Endodermal cell (in vitro differentiated cells): ENCODE measurements at regions not wholly inside any gene's neighbourhood (a gene's known extent, or its start where the extent isn't known, plus 50 kb on each side); places are given as distances from the start of the nearest gene placed in this dataset.

Experiments
- DNase-seq: peaks from one replicate; pipeline ENCODE4 v3.0.0-alpha.2; 2017
- H3K27ac ChIP-seq: 2 replicates; pipeline ENCODE4 v1.5.1; 2013; ENCODE audit warnings: mild to moderate bottlenecking, low read depth, low read length, moderate library complexity
- H3K27me3 ChIP-seq: 2 replicates; pipeline ENCODE4 v1.6.1; 2013; ENCODE audit warnings: mild to moderate bottlenecking, low read length, moderate library complexity; ENCODE audit not compliant: insufficient read depth, control insufficient read depth, poor library complexity, severe bottlenecking
- H3K36me3 ChIP-seq: 2 replicates; pipeline ENCODE4 v1.7.0; 2013; ENCODE audit warnings: mild to moderate bottlenecking, low read length, moderate library complexity; ENCODE audit not compliant: control insufficient read depth, insufficient read depth
- H3K4me1 ChIP-seq: one replicate; pipeline ENCODE4 v1.7.0; 2013; ENCODE audit warnings: low read length; ENCODE audit not compliant: control insufficient read depth, insufficient read depth
- H3K4me3 ChIP-seq: 2 replicates; pipeline ENCODE4 v1.5.1; 2013; ENCODE audit warnings: mild to moderate bottlenecking, low read length, moderate library complexity
- H3K9ac ChIP-seq: 2 replicates; pipeline ENCODE4 v1.6.1; 2013; ENCODE audit warnings: mild to moderate bottlenecking, low read length, moderate library complexity; ENCODE audit not compliant: poor library complexity, severe bottlenecking; ENCODE audit errors: extremely low read depth
- H3K9me3 ChIP-seq: 2 replicates; pipeline ENCODE4 v1.6.1; 2013; ENCODE audit warnings: mild to moderate bottlenecking, low read length, moderate library complexity; ENCODE audit not compliant: control insufficient read depth
- H3K27ac Mint-ChIP-seq: 2 replicates; pipeline ENCODE4 v1.8.0; 2020; ENCODE audit warnings: mixed read lengths
- H3K27me3 Mint-ChIP-seq: 2 replicates; pipeline ENCODE4 v1.8.0; 2021; ENCODE audit warnings: mild to moderate bottlenecking, mixed read lengths; ENCODE audit not compliant: insufficient read depth
- H3K36me3 Mint-ChIP-seq: 2 replicates; pipeline ENCODE4 v1.8.0; 2020; ENCODE audit warnings: low read depth, mixed read lengths
- H3K4me1 Mint-ChIP-seq: 2 replicates; pipeline ENCODE4 v1.8.0; 2020; ENCODE audit warnings: mixed read lengths
- H3K4me3 Mint-ChIP-seq: 2 replicates; pipeline ENCODE4 v1.8.0; 2020; ENCODE audit warnings: mild to moderate bottlenecking, moderate library complexity, mixed read lengths
- H3K9me3 Mint-ChIP-seq: 2 replicates; pipeline ENCODE4 v1.8.0; 2020; ENCODE audit warnings: mild to moderate bottlenecking, mixed read lengths
- WGBS, 2 experiments: methylation state at CpG; one replicate each; pipeline versions ENCODE4 v1.1.5 to v1.1.7; 2013; ENCODE audit warnings: missing lambda C conversion rate in 2 of 2, mixed read lengths in 1 of 2; ENCODE audit not compliant: insufficient coverage in 1 of 2, insufficient read length in 1 of 2; 5-methylcytosine and 5-hydroxymethylcytosine counted together
- TF ChIP-seq, protein P1 (sequence below): fragments of 200-600 bp; sonication (generic); conservative IDR thresholded peaks from 2 replicates; pipeline ENCODE4 v1.5.0; 2021; ENCODE audit warnings: antibody characterized with exemption, mild to moderate bottlenecking

DNA sequence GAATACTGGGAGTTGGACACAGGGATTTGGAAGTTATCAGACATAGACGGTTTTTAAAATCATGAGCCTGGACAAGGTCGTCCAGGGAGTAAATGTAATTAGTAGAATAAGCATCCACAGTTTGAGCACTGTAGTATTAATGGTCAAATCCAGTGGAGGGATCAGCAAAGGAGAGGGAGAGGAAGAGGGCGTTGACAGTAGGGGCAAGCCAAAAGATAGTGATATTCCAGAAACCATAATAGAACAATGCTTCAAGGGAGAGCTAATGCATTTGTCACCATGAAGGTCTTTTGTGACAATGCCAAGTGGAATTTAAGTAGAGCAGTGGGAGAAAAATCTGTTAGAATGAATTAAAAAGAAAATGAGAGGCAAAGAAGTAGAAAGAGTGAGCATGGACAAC is 68.9 kb upstream of the SLC5A12 start:
- WGBS, 2 experiments = 90% methylated on average over 3 of the region's 3 CpGs; no CpG with 5 or more reads in 1 of the 2 experiments
- Histone ChIP-seq H3K9ac (no peak overlapping the region), H3K9me3 (no peaks in the 10 kb centered on the region), H3K27me3 (no peaks in the 10 kb centered on the region), H3K4me3 (no peak overlapping the region), H3K27ac (no peak overlapping the region), H3K36me3 (no peaks in the 10 kb centered on the region), H3K4me1 (no peaks in the 10 kb centered on the region)
- Mint-ChIP-seq H3K27ac (no peak overlapping the region), H3K36me3 (no peaks in the 10 kb centered on the region), H3K9me3 (peaks cover 4% of the 10 kb centered on the region), H3K4me3 (no peak overlapping the region), H3K4me1 (no peaks in the 10 kb centered on the region), H3K27me3 (no peaks in the 10 kb centered on the region)
- no peak for DNase-seq
- TF ChIP-seq, protein P1, sequence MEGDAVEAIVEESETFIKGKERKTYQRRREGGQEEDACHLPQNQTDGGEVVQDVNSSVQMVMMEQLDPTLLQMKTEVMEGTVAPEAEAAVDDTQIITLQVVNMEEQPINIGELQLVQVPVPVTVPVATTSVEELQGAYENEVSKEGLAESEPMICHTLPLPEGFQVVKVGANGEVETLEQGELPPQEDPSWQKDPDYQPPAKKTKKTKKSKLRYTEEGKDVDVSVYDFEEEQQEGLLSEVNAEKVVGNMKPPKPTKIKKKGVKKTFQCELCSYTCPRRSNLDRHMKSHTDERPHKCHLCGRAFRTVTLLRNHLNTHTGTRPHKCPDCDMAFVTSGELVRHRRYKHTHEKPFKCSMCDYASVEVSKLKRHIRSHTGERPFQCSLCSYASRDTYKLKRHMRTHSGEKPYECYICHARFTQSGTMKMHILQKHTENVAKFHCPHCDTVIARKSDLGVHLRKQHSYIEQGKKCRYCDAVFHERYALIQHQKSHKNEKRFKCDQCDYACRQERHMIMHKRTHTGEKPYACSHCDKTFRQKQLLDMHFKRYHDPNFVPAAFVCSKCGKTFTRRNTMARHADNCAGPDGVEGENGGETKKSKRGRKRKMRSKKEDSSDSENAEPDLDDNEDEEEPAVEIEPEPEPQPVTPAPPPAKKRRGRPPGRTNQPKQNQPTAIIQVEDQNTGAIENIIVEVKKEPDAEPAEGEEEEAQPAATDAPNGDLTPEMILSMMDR = no peak

DNA sequence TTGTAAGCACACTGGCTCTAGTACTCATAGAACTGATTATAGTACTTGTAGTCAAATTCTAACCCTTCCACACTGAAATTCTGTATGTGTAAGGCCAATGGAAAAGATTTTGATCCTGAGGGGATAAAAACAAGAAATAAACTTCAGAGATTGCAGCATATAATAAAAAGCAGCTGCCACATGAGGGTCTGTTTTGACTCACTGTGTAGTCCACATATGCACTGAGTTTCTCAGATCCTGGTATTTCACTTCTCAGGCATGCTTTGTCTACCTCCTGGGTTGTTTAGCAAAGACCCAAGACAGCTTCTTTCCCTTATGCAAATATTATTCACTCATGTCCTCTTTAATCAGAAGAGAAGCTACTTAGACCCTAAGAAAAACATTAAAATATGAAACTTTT is 71.1 kb upstream of the SLC5A12 start:
- Mint-ChIP-seq H3K27ac (no peak overlapping the region), H3K4me1 (no peaks in the 10 kb centered on the region), H3K4me3 (no peak overlapping the region), H3K27me3 (no peaks in the 10 kb centered on the region), H3K9me3 (no peaks in the 10 kb centered on the region), H3K36me3 (no peaks in the 10 kb centered on the region)
- Histone ChIP-seq H3K27ac (no peak overlapping the region), H3K4me3 (no peak overlapping the region), H3K4me1 (no peaks in the 10 kb centered on the region), H3K27me3 (no peaks in the 10 kb centered on the region), H3K36me3 (no peaks in the 10 kb centered on the region), H3K9ac (no peak overlapping the region), H3K9me3 (no peaks in the 10 kb centered on the region)
- TF ChIP-seq, protein P1 = no peak
- DNase-seq = no peak

DNA sequence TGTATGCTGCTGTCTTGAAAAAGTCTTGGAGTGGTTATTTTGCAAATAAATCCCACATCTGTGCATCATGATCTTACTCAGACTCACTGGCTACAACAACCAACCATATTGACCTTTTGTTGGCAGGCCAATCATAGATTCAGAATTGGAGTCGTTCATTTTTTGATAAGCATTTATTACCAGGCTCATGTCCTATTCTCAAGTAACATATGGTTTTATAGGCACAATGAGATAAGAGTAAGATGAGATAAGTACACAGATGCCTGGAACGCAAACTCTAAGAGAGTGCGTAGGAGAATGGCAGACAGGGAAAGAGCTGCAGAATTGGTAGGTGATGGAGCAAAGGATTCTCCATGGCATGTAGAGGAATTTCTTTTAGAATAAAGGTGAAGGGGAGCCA is 71.6 kb upstream of the SLC5A12 start:
- no peaks in the 10 kb centered on the region for H3K36me3 ChIP-seq
- no peak overlapping the region for H3K4me3 ChIP-seq
- no peak overlapping the region for H3K27ac Mint-ChIP-seq
- TF ChIP-seq, protein P1 = no peak
- H3K9me3 Mint-ChIP-seq = no peaks in the 10 kb centered on the region
- no peaks in the 10 kb centered on the region for H3K27me3 Mint-ChIP-seq
- no peak overlapping the region for H3K4me3 Mint-ChIP-seq
- 96 to 100% methylated on average over 2 to 3 of the region's 3 CpGs for WGBS, 2 experiments
- no peak overlapping the region for H3K27ac ChIP-seq
- no peaks in the 10 kb centered on the region for H3K9me3 ChIP-seq
- no peaks in the 10 kb centered on the region for H3K27me3 ChIP-seq
- no peak for DNase-seq
- H3K9ac ChIP-seq = no peak overlapping the region
- H3K4me1 ChIP-seq = no peaks in the 10 kb centered on the region
- no peaks in the 10 kb centered on the region for H3K36me3 Mint-ChIP-seq
- H3K4me1 Mint-ChIP-seq = no peaks in the 10 kb centered on the region
